Astrocyte of the spinal cord (primary cell): ENCODE measurements at regions not wholly inside any gene's neighbourhood (a gene's known extent, or its start where the extent isn't known, plus 50 kb on each side); places are given as distances from the start of the nearest gene placed in this dataset.
A peak's percentile ranks its signal among the peaks of the same experiment; 100 is the strongest.

Source experiments
- DNase-seq: peaks from one replicate; pipeline ENCODE4 v3.0.0; 2011; ENCODE audit warnings: low read depth, low spot score
- H3K4me3 ChIP-seq: 2 replicates; pipeline ENCODE4 v1.5.1; 2011; ENCODE audit warnings: low read depth, mild to moderate bottlenecking, low read length, moderate library complexity
- in situ Hi-C: cut with HindIII; loops from 2 replicates; pipeline ENCODE4 v1.10.0; 2017; ENCODE audit warnings: low sequenced_read_pairs
- TF ChIP-seq, protein P1 (sequence below): IDR thresholded peaks from 2 replicates; pipeline ENCODE4 v1.5.1; 2012; ENCODE audit warnings: low read depth, mild to moderate bottlenecking, low read length, inconsistent platforms

DNA sequence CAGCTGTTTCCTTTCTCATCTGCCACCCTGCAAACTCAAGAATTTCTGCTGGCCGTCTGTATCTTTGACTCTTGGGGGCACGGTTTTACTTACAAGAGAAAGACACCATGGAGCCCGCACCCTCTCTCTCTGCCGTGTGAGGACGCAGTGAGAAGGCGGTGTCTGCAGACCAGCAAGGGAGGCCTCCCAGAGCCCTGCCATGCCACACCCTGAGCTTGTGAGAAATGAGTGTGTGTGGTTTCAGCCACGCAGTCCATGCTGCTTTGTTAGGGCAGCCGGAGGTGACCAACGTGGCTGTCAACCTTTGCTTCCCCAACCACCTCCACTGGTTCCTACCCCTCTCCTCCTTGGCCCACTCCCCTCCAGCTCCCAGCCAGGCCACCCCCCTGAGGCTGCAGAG is 70.1 kb upstream of the NUP50 start:
- no peak overlapping the region for H3K4me3 ChIP-seq
- TF ChIP-seq, protein P1, sequence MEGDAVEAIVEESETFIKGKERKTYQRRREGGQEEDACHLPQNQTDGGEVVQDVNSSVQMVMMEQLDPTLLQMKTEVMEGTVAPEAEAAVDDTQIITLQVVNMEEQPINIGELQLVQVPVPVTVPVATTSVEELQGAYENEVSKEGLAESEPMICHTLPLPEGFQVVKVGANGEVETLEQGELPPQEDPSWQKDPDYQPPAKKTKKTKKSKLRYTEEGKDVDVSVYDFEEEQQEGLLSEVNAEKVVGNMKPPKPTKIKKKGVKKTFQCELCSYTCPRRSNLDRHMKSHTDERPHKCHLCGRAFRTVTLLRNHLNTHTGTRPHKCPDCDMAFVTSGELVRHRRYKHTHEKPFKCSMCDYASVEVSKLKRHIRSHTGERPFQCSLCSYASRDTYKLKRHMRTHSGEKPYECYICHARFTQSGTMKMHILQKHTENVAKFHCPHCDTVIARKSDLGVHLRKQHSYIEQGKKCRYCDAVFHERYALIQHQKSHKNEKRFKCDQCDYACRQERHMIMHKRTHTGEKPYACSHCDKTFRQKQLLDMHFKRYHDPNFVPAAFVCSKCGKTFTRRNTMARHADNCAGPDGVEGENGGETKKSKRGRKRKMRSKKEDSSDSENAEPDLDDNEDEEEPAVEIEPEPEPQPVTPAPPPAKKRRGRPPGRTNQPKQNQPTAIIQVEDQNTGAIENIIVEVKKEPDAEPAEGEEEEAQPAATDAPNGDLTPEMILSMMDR = no peak
- DNase-seq = no peak
- in situ Hi-C loops = no loop called here

- in situ Hi-C loops = no loop called here
- DNase-seq = no peak
- no peak overlapping the region for H3K4me3 ChIP-seq
- TF ChIP-seq, protein P1 = no peak
Measured at GRCh38 chr22:45094081-45094720, 69.5 kb upstream of the NUP50 start.

GRCh38 chr22:45094825-45095224 is 68.9 kb upstream of the NUP50 start:
- in situ Hi-C loops = no loop called here
- no peak for DNase-seq
- H3K4me3 ChIP-seq = no peak overlapping the region
- TF ChIP-seq, protein P1 = no peak

DNA sequence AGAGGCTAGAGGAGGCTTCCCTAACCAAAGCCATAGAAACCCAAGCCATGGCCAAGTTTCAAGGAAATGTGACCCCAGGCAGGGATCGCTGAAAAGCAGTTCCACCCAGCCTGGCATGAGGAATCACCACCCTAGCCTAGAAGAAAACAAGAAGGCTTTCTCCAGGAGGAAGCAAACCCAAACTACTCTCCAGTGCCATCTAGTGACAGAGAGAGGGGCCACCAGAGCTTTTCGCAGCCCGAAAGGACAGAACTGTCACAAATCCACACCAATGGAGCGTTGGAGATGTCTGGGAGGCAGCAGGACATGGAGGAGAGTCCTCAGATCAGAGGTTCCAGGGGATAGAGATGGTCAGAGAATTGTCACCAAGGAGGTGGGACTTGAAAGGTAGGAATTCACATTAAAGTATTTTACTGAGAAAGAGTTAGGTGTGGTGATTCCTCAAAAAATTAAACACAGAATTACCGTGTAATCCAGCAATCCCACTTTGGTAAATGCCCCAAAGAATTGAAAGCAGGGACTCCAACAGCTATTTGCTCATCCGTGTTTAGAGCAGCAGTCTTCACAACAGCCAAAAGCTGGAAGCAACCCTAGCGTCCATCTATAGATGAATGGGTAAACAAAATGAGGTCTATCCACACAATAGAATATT is 67.3 kb upstream of the NUP50 start:
- in situ Hi-C loops = no loop called here
- DNase-seq = peak; percentile 50
- H3K4me3 ChIP-seq = no peak overlapping the region
- TF ChIP-seq, protein P1 = peak; percentile 98

- H3K4me3 ChIP-seq = no peak overlapping the region
- DNase-seq = no peak
- in situ Hi-C loops = no loop called here
- TF ChIP-seq, protein P1 = no peak
Measured at GRCh38 chr22:45097061-45097460, 66.7 kb upstream of the NUP50 start.

- DNase-seq = no peak
- in situ Hi-C loops = no loop called here
- TF ChIP-seq, protein P1 = no peak
- no peak overlapping the region for H3K4me3 ChIP-seq
Measured at GRCh38 chr22:45098056-45098455, 65.7 kb upstream of the NUP50 start.
